K562 (cell line): ENCODE measurements at regions not wholly inside any gene's neighbourhood (a gene's known extent, or its start where the extent isn't known, plus 50 kb on each side); places are given as distances from the start of the nearest gene placed in this dataset.

Experiments used
- ATAC-seq: fragments of 200-7000 bp; cut with Tn5 transposase; 3 replicates; pipeline ENCODE4 v1.9.1; 2020; ENCODE audit warnings: moderate library complexity
- BruUV-seq: library from RNA; stranded (reverse); fragments of 400-500 nt; replicated peaks from 2 replicates; lab custom pipeline; 2021; lab: Mats Ljungman, UMichigan
- CTCF ChIA-PET: fragments of 300-600 bp; formaldehyde crosslinking; extraction: SDS; loops from one replicate; lab custom pipeline; 2021; ENCODE audit warnings: low intra/inter-chr PET ratio; lab: Yijun Ruan, JAX
- POLR2A ChIA-PET: fragments of 300-600, 350-650 bp; sonication (Branson Sonifier 250); formaldehyde crosslinking; extraction: SDS; loops from one replicate; lab custom pipeline; 2021; ENCODE audit warnings: antibody characterized with exemption, inconsistent platforms; lab: Yijun Ruan, JAX
- DNase-seq, 4 experiments: peaks; one replicate each; pipeline versions ENCODE4 v3.0.0 to v3.0.0-alpha.2; 2011 to 2018; ENCODE audit warnings: low spot score in 3 of 4, mixed read lengths in 3 of 4; ENCODE audit errors: extremely low read depth in 1 of 4
- FAIRE-seq: peaks from 2 replicates; lab custom pipeline; 2011; peaks lifted over from hg19 to GRCh38; lab: Jason Lieb, UNC
- H2AFZ ChIP-seq: 2 replicates; pipeline ENCODE4 v1.6.0; 2011; ENCODE audit warnings: low read depth, low read length, control low read depth, inconsistent platforms
- H3K27ac ChIP-seq: fragments of 200-600 bp; 3 replicates; pipeline ENCODE4 v1.8.0; 2011; ENCODE audit warnings: low read depth, mild to moderate bottlenecking, control low read depth, inconsistent platforms, low read length, moderate library complexity, mixed read lengths; ENCODE audit errors: extremely low read depth
- H3K27me3 ChIP-seq, 2 experiments: fragments of 300-600 bp in 1 of 2; 2 replicates in 1 of 2; 3 replicates in 1 of 2; pipeline versions ENCODE4 v1.6.0 to v1.8.0; 2011; ENCODE audit warnings: inconsistent platforms in 2 of 2, low read length in 2 of 2, mild to moderate bottlenecking in 1 of 2, mixed read lengths in 1 of 2, moderate library complexity in 1 of 2; ENCODE audit not compliant: control insufficient read depth in 2 of 2, insufficient read depth in 2 of 2
- H3K36me3 ChIP-seq: fragments of 300-600 bp; 3 replicates; pipeline ENCODE4 v1.8.0; 2011; ENCODE audit warnings: mild to moderate bottlenecking, low read length, inconsistent platforms; ENCODE audit not compliant: control insufficient read depth, insufficient read depth
- H3K4me1 ChIP-seq, 2 experiments: fragments of 200-600 bp in 1 of 2; replicated peaks in 1 of 2; 2 replicates in 1 of 2; 3 replicates in 1 of 2; pipeline versions ENCODE4 v1.5.1 to v1.8.0; 2011; ENCODE audit warnings: inconsistent platforms in 2 of 2, low read length in 2 of 2, mild to moderate bottlenecking in 1 of 2, mixed read lengths in 1 of 2, moderate library complexity in 1 of 2; ENCODE audit not compliant: control insufficient read depth in 2 of 2, insufficient read depth in 2 of 2
- H3K4me2 ChIP-seq: 2 replicates; pipeline ENCODE4 v1.6.1; 2011; ENCODE audit warnings: low read length, control low read depth, inconsistent platforms, mixed read lengths; ENCODE audit not compliant: insufficient read depth
- H3K4me3 ChIP-seq: fragments of 200-600 bp; sonication (generic), shearing (Covaris generic); 2 replicates; pipeline ENCODE4 v1.5.1; 2016; ENCODE audit warnings: control low read depth, inconsistent platforms
- H3K79me2 ChIP-seq: fragments of 200-600 bp; 3 replicates; pipeline ENCODE4 v1.8.0; 2011; ENCODE audit warnings: low read length, inconsistent platforms; ENCODE audit not compliant: control insufficient read depth, insufficient read depth
- H3K9ac ChIP-seq, 2 experiments: 2 replicates each; pipeline versions ENCODE4 v1.6.0 to v1.6.1; 2011; ENCODE audit warnings: low read depth in 2 of 2, low read length in 2 of 2, control low read depth in 1 of 2, inconsistent platforms in 1 of 2, mild to moderate bottlenecking in 1 of 2, mixed read lengths in 1 of 2; ENCODE audit not compliant: insufficient read depth in 1 of 2
- H3K9me1 ChIP-seq: one replicate; pipeline ENCODE4 v1.6.0; 2011; ENCODE audit warnings: inconsistent platforms, mild to moderate bottlenecking, low read length, moderate library complexity; ENCODE audit not compliant: control insufficient read depth, insufficient read depth
- H3K9me3 ChIP-seq: replicated peaks from 2 replicates; pipeline ENCODE4 v1.5.1; 2011; ENCODE audit warnings: low read depth, low read length, inconsistent platforms; ENCODE audit not compliant: control insufficient read depth, insufficient read depth
- H4K20me1 ChIP-seq: replicated peaks from 2 replicates; pipeline ENCODE4 v1.6.1; 2011; ENCODE audit warnings: low read length, inconsistent platforms, mixed read lengths; ENCODE audit not compliant: control insufficient read depth, insufficient read depth
- BHLHE40 ChIP-seq: IDR thresholded peaks from 2 replicates; pipeline ENCODE4 v1.6.1; 2011; ENCODE audit warnings: low read length, improper control_type of control experiment
- IFI16 ChIP-seq: fragments of 250-450 bp; sonication (Bioruptor Pico); IDR thresholded peaks from 2 replicates; pipeline ENCODE4 v2.1.2; 2022; ENCODE audit warnings: mild to moderate bottlenecking, inconsistent platforms
- LCOR ChIP-seq: sonication (generic); formaldehyde crosslinking; IDR thresholded peaks from 2 replicates; pipeline ENCODE4 v1.8.0; 2022; ENCODE audit warnings: mild to moderate bottlenecking, missing genetic modification reagents
- MTA3 ChIP-seq: fragments of 450-650 bp; formaldehyde crosslinking; IDR thresholded peaks from 2 replicates; pipeline ENCODE4 v1.6.1; 2017; ENCODE audit warnings: mild to moderate bottlenecking, borderline replicate concordance
- PTRF ChIP-seq: fragments of 450-650 bp; IDR thresholded peaks from 2 replicates; pipeline ENCODE4 v1.6.1; 2016; ENCODE audit warnings: mild to moderate bottlenecking, missing genetic modification characterization, missing compliant biosample characterization
- RBBP5 ChIP-seq: fragments of 200-600 bp; sonication (generic); IDR thresholded peaks from 2 replicates; pipeline ENCODE4 v1.6.1; 2012; ENCODE audit warnings: borderline replicate concordance, mild to moderate bottlenecking, low read length, control low read depth, inconsistent platforms; ENCODE audit not compliant: insufficient read depth, poor library complexity, severe bottlenecking
- RNF219 ChIP-seq: fragments of 250-450 bp; sonication (Bioruptor Pico); IDR thresholded peaks from 2 replicates; pipeline ENCODE4 v1.5.0; 2022; ENCODE audit warnings: mild to moderate bottlenecking
- SAFB ChIP-seq: fragments of 200-400 bp; formaldehyde crosslinking; IDR thresholded peaks from 2 replicates; pipeline ENCODE4 v1.6.1; 2017; ENCODE audit warnings: low read depth, low read length, borderline replicate concordance
- YBX1 ChIP-seq: fragments of 450-650 bp; IDR thresholded peaks from 2 replicates; pipeline ENCODE4 v1.7.1; 2016; ENCODE audit warnings: mild to moderate bottlenecking
- ZBTB7A ChIP-seq: IDR thresholded peaks from 2 replicates; pipeline ENCODE4 v1.6.1; 2011; ENCODE audit warnings: low read depth, mild to moderate bottlenecking, low read length, moderate library complexity, borderline replicate concordance; ENCODE audit not compliant: control insufficient read depth
- ZC3H4 ChIP-seq: sonication (generic); formaldehyde crosslinking; IDR thresholded peaks from 2 replicates; pipeline ENCODE4 v1.9.0; 2021; ENCODE audit warnings: missing genetic modification reagents, borderline replicate concordance
- ZNF717 ChIP-seq: fragments of 250-450 bp; sonication (Bioruptor Pico); IDR thresholded peaks from 2 replicates; pipeline ENCODE4 v1.5.0; 2021
- WGBS: fragments of 100-300 bp; shearing (Covaris generic); methylation state at CpG from one replicate; pipeline ENCODE4 v1.1.6; 2016; ENCODE audit warnings: low coverage, mixed read lengths; ENCODE audit not compliant: insufficient coverage; ENCODE audit errors: missing lambda C conversion rate; 5-methylcytosine and 5-hydroxymethylcytosine counted together
- in situ Hi-C: fragments of 300-500 bp; cut with MboI; formaldehyde crosslinking; loops from 4 replicates; pipeline ENCODE4 v1.15.0; 2018; ENCODE audit warnings: inconsistent platforms, mixed read lengths
- intact Hi-C: fragments of 100-400 bp; cut with micrococcal nuclease; formaldehyde crosslinking; loops from 2 replicates; pipeline ENCODE4 v1.14.2; 2022
- TF ChIP-seq, protein P1 (sequence below): fragments of 250-450 bp; sonication (Bioruptor Pico); IDR thresholded peaks from 2 replicates; pipeline ENCODE4 v1.4.0; 2020

DNA sequence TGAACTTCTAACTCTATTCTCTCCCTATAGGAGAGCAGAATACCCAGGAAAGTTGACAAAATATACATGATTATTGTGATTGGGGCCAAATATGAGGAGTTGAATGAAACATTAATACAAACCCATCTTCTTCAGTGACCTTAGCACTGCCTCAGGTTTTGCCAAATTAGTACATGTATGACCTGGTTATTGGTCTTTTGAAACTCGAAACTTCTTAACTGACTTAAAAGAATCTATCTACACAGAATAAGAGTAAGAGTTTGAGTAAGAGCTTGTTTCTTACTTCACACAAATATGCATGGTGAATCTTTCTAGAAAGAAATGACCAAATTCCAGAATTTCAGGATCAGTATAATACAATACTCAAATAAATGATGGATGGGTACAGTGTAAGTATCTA, 213.0 kb upstream of the GK2 start:
- no TSS peak for BruUV-seq
- 21% methylated on average over 1 of the region's 1 CpG for WGBS
- no peak for DNase-seq

More for the DNA sequence above, 213.0 kb upstream of the GK2 start:
- Histone ChIP-seq H3K4me1 (peaks cover 0 to 9% of the 10 kb centered on the region in 2 experiments; a peak in 2 of 5 replicates), H3K4me3 (no peak overlapping the region), H3K9me1 (no peaks in the 10 kb centered on the region), H3K27ac (no peak overlapping the region), H2AFZ (no peak overlapping the region), H3K79me2 (no peaks in the 10 kb centered on the region), H4K20me1 (no peaks in the 10 kb centered on the region), H3K27me3 (no peaks in the 10 kb centered on the region), H3K9ac (no peak overlapping the region), H3K9me3 (no peaks in the 10 kb centered on the region), H3K36me3 (no peaks in the 10 kb centered on the region)
- ChIA-PET CTCF (no interaction called here), POLR2A (interaction anchor here (1.1 kb wide), 1 partner anchor 9 kb away, joined by 3 read pairs; no protein-coding TSS in a partner anchor)
- FAIRE-seq (peak; percentile 29), ATAC-seq (no peak)
- intact Hi-C loops: no loop called here
- in situ Hi-C loops: no loop called here
- no peak for TF ChIP-seq YBX1
- TF ChIP-seq, protein P1, sequence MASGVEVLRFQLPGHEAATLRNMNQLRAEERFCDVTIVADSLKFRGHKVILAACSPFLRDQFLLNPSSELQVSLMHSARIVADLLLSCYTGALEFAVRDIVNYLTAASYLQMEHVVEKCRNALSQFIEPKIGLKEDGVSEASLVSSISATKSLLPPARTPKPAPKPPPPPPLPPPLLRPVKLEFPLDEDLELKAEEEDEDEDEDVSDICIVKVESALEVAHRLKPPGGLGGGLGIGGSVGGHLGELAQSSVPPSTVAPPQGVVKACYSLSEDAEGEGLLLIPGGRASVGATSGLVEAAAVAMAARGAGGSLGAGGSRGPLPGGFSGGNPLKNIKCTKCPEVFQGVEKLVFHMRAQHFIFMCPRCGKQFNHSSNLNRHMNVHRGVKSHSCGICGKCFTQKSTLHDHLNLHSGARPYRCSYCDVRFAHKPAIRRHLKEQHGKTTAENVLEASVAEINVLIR (CRISPR knock-in tag): no peak
- TF ChIP-seq LCOR: no peak
- TF ChIP-seq IFI16: no peak
- no peak for TF ChIP-seq RBBP5
- TF ChIP-seq ZNF717 (CRISPR knock-in tag): no peak
- TF ChIP-seq MTA3: no peak
- no peak for TF ChIP-seq PTRF (tag)
- no peak for TF ChIP-seq RNF219 (CRISPR knock-in tag)
- TF ChIP-seq BHLHE40: no peak
- TF ChIP-seq ZC3H4: no peak
- TF ChIP-seq SAFB: no peak
- no peak for TF ChIP-seq ZBTB7A
- TF ChIP-seq, all 486 proteins: peak for 0
- peak overlapping the region; percentile 3; the same call in 1 of the 2 replicates for H3K4me2 ChIP-seq
